HG02759 (cell line): ENCODE measurements at regions not wholly inside any gene's neighbourhood (a gene's known extent, or its start where the extent isn't known, plus 50 kb on each side); places are given as distances from the start of the nearest gene placed in this dataset.
"Not testable (repeated sequence)": the region's sequence is repeated elsewhere in the genome, so short reads cannot be mapped to it uniquely, and the experiment has no call there.

Experiments
- ATAC-seq: cut with Tn5 transposase; IDR thresholded peaks from one replicate; pipeline ENCODE4 v1.9.1; 2021; ENCODE audit warnings: mild to moderate bottlenecking, moderate library complexity; ENCODE audit not compliant: unreplicated experiment

DNA sequence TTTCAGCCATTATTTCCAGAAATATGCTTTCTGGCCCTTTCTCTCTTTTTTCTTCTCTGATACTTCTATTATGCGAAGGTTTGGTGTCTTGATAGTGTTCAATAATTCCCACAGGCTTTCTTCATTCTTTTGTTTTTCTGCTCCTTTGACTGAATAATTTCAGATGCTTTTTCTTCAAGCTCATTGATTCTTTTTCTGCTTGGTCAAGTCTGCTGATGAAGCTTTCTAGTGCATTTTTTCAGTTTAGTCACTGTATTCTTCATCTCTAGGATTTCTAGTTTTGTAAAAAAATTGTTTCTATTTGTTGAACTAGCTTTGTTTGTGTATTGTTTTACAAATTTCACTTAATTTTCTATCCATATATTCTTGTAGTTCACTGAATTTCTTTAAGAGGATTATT, 304.0 kb upstream of the TARS1 start:
- no peak for ATAC-seq

GRCh38 chr5:33138145-33138544, 302.6 kb upstream of the TARS1 start:
- ATAC-seq: not testable (repeated sequence)

- ATAC-seq: no peak
These were observed 297.2 kb upstream of the TARS1 start for GRCh38 chr5:33143405-33144123.

DNA sequence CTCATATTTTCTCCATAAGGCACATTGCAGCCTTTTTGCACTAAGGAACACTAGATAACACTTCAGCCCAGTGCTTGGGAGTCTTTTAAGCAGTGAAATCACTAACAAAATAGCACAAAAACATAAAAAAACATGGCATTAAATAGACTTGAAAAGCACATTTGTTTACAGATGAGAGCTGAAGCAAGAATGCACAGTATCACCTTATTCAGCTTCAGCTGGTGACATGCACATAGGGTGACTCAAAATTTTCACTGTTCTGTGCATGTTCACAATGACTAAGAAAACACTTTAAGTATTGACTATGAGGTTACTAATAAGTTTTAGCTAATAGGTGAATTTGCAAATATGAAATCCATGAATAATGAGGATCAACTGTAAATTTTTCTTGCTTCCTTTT, 293.9 kb upstream of the TARS1 start:
- no peak for ATAC-seq

GRCh38 chr5:33148076-33148513, 292.7 kb upstream of the TARS1 start:
- no peak for ATAC-seq

- ATAC-seq: no peak
These were observed 287.4 kb upstream of the TARS1 start for GRCh38 chr5:33153372-33153771.

- no peak for ATAC-seq
These were observed 286.9 kb upstream of the TARS1 start for GRCh38 chr5:33153831-33154230.

- ATAC-seq: no peak
These were observed 279.9 kb upstream of the TARS1 start for GRCh38 chr5:33160871-33161270.

GRCh38 chr5:33161421-33161820, 279.3 kb upstream of the TARS1 start:
- ATAC-seq: no peak

DNA sequence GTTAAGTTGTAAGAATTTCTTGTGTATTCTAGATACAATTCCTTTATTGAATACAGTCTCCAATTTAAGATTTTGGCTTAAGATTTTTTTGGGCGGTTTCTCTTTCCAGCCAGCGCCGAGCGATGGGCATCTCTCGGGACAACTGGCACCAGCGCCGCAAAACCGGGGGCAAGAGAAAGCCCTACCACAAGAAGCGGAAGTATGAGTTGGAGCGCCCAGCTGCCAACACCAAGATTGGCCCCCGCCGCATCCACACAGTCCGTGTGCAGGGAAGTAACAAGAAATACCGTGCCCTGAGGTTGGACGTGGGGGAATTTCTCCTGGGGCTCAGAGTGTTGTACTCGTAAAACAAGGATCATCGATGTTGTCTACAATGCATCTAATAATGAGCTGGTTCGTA, 278.7 kb upstream of the TARS1 start:
- ATAC-seq: no peak

DNA sequence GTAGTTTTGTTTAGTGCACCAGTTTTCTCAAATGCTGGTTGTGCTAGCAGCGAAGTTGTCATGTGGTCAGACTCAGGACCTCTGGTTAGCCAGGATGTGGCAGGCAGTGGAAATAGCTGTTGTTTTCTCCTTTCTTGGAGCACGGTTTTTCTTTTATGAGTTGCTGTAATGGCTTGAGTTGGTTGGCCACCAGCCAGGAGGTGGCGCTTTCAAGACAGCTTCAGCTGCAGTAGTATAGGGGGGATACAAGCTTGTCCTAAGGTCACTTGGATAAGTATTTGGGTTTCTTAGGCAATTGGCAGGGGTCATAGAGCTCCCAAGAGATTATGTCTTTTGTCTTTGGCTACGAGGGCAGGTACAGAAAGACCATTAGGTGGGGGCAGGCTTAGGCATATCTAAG, 274.2 kb upstream of the TARS1 start:
- ATAC-seq: no peak

DNA sequence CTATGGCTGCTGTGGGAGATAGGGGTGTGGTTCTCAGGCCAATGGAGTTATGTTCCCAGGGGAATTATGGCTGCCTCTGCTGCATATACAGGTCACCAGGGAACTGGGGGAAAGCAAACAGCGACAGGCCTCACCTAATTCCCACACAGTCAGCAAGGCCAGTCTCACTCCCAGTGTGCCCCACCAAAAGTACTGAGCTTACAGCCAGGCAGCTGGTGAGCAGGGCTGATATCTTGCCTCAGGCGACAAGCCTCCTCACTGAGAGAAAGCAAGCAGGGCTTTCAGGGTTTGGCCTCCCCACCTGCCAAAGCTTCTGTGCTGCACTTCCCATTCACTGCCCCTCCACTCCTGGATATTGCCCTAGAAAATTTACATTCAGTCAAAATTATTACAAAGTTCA, 273.8 kb upstream of the TARS1 start:
- no peak for ATAC-seq

DNA sequence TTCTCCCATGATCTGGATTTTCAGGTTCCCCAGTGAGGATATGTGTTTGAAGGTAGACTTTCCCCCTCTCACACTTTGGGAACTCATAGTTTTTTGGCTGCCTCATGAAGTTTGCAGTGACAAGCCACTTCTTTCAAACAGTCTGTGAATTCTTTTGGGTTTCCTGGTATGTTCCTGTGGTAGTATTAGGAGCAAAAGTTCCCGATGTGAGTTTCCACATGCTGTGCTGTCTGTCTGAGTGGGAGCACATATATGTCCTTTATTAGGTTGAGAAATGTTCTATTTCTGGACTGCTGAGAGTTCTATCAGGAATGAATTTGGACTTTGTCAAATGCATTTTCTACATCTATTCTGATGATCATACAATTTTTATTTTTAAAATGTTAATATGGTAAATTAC, 273.2 kb upstream of the TARS1 start:
- no peak for ATAC-seq

DNA sequence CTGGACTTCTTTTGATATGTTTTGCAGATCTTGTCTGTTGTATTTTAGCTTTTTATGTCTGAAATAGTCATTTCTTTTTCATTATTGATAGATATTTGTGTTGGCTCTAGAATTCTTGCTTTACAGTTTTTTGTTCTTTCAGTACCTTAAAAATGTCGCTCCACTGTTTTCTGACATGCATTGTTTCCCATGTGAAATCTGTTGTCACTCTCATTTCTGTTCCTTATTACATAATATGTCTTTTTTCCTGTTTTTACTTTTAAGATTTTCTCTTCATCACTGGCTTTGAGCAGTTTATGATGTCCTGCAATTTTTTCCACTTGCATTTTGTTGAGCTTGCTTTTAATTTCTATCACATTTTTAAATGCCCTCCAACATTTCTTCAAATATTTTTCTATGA, 270.4 kb upstream of the TARS1 start:
- ATAC-seq: no peak

GRCh38 chr5:33174383-33174782, 266.4 kb upstream of the TARS1 start:
- ATAC-seq: no peak

DNA sequence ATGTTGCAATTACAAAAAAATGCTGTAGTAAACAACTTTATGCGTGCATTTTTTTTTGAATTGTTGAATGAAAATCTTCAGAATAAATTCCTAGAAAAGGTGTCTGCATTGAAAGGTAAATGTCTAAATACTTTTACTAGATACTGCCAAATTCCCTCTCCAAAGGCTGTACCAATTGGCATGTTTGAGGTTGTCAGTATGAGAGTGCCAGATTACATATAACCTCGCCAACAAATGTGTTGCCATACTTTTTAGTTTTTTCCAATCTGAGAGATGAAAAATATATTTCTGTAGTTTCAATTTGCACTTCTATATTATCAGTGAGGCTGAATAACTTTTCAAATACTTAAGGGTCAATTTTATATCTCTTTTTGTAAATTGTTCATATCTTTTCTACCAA, 261.5 kb upstream of the TARS1 start:
- ATAC-seq: no peak

- no peak for ATAC-seq
These were observed 259.9 kb upstream of the TARS1 start for GRCh38 chr5:33180900-33181299.

- no peak for ATAC-seq
These were observed 257.8 kb upstream of the TARS1 start for GRCh38 chr5:33182986-33183385.

GRCh38 chr5:33184367-33184766, 256.4 kb upstream of the TARS1 start:
- no peak for ATAC-seq

- ATAC-seq: no peak
These were observed 252.7 kb upstream of the TARS1 start for GRCh38 chr5:33188089-33188488.

GRCh38 chr5:33194914-33195313, 245.9 kb upstream of the TARS1 start:
- ATAC-seq: no peak

DNA sequence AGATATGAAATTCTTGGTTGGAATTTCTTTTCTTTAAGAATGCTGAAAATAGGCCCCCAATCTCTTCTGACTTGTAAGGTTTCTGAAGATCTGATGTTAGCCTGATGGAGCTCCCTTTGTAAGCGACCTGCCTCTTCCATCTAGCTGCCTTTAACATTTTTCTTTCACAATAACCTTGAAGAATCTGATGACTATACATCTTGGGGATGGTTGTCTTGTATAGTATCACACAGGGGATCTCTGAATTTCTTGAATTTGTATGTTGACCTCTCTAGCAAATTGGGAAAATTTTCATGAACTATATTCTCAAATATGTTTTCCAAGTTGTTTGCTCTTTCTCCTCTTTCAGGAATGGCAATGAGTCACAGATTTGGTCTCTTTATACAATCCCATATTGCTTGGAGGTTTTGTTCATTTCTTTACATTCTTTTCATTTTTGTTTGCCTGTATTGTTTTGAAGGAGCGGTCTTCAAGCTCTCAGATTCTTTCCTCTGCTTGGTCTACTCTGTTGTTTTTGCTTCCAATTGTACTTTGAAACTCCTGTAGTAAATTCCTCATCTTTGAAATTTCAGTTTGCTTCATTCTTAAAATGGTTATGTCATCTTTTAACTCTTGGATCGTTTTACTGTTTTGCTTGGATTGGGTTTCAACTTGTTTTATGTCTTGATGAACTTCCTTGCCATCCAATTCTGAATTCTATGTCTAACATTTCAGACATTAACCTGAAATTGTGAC, 245.2 kb upstream of the TARS1 start:
- no peak for ATAC-seq

- ATAC-seq: no peak
These were observed 241.9 kb upstream of the TARS1 start for GRCh38 chr5:33198836-33199235.
